GM13976 (cell line): ENCODE measurements at regions not wholly inside any gene's neighbourhood (a gene's known extent, or its start where the extent isn't known, plus 50 kb on each side); places are given as distances from the start of the nearest gene placed in this dataset.

Experiments
- DNase-seq: peaks from one replicate; pipeline ENCODE4 v3.0.0; 2012; ENCODE audit warnings: low spot score
- CTCF ChIP-seq: IDR thresholded peaks from 2 replicates; pipeline ENCODE4 v1.5.1; 2012; ENCODE audit warnings: borderline replicate concordance, mild to moderate bottlenecking; ENCODE audit not compliant: insufficient read depth; ENCODE audit errors: extremely low read depth, missing control alignments, control extremely low read depth
- in situ Hi-C: fragments of 300-500 bp; cut with MboI; formaldehyde crosslinking; loops from one replicate; pipeline ENCODE4 v1.12.0; 2022; ENCODE audit warnings: low sequenced_read_pairs, mixed read lengths, inconsistent platforms; ENCODE audit not compliant: unreplicated experiment

- DNase-seq, result no peak
- in situ Hi-C loops, result no loop called here
- no peak for TF ChIP-seq CTCF
These were observed 76.6 kb upstream of the SPTLC1 start for GRCh38 chr9:92191801-92192200.

DNA sequence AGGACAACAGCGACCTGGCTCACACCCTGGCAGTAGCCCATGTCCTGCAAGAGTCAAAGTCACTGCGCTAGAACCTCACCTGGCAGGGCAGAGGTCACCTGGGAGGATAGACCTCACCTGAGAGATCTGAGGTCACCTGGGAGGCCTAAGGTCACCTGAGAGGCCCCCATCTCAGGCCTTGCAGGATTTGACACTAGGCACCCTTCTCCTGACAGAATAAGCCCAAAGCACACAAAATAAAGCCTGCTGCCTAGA lies 75.2 kb upstream of the SPTLC1 start:
- in situ Hi-C loops, result no loop called here
- no peak for DNase-seq
- TF ChIP-seq CTCF, result no peak

DNA sequence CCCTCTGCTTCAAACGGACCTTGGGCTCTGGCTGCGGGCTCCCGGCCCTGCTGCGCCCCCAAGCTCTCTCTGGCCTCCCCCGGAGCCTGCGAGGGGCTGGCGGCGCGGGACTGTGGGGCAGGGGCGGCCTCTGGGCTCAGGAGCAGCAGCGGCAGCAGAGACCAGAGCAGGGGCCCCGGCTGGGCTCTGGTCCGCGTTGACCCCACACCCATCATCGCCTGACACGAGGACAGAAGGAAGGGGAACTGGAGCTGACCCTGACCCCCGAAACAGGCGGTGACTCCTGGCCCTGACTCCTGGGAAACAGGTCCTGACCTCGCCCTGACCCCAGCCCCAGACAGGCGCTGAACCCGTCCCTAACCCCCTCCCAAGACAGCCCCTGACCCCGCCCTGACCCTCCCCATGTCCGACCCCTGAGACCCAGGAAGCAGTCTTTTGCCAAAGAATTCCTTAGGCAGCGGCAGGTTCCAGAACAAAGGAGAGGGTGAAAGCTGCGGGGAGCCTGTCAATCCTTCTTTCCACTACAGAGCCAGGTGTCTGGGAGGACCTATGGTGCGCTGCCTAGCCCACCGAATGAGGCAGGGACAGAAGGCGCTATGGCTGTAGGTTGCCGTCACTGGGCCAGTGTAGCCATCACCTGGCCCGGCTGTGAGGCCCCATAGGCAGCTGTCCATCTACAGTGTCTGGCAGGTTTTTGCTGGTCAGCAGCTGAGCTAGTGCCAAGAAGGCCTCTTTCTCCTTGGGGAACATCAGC lies 74.7 kb upstream of the SPTLC1 start:
- in situ Hi-C loops, result no loop called here
- no peak for DNase-seq
- no peak for TF ChIP-seq CTCF

DNA sequence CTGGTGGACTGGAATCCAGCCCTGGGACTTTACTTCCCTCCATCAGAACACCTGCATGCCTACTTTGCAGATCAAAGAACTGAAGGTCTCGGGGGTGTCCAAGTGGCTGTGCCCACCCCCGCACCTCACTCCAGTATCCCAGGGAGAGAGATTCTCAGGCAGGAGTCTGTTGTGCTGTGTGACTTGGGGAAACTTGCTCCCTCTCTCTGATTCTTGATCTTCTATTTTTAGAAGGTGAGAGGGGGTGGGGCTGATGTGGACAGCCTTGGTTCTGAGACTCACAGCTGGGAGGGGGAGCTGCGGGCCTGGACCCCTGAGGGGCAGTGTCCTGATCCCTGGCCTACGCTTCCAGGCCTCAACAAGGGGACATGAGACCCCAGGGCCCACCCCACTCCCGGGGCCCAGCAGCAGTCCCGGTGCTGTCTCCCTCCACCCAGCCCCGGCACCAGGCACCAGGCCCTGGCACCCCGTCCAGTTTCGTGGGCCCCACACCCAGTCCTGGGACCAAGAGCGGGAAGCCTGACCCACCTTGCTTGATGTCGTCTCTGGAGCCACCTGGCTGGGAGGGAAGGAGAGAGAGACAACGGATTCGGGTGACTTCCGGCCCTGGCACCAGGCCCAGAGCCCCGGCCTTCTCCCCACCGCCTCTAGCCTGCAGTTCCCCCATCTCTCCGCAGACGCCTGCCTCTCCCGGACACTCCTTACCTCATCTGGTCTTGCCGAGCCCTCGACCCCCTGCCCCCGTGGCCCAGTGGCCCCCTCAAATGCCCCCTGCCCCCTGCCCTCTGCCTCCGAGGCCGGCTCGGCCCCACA lies 74.0 kb upstream of the SPTLC1 start:
- no peak for DNase-seq
- in situ Hi-C loops, result no loop called here
- TF ChIP-seq CTCF, result no peak

- no peak for TF ChIP-seq CTCF
- in situ Hi-C loops, result no loop called here
- no peak for DNase-seq
These were observed 72.9 kb upstream of the SPTLC1 start for GRCh38 chr9:92187989-92188714.

- in situ Hi-C loops, result no loop called here
- TF ChIP-seq CTCF, result no peak
- DNase-seq, result peak; percentile 53
These were observed 72.2 kb upstream of the SPTLC1 start for GRCh38 chr9:92187390-92187789.
